22Rv1 (cell line): ENCODE measurements at regions not wholly inside any gene's neighbourhood (a gene's known extent, or its start where the extent isn't known, plus 50 kb on each side); places are given as distances from the start of the nearest gene placed in this dataset.
A peak's percentile ranks its signal among the peaks of the same experiment; 100 is the strongest.

Experiments used
- H3K27ac ChIP-seq: fragments of 450-650 bp; 2 replicates; pipeline ENCODE4 v1.5.1; 2017
- ZFX ChIP-seq: fragments of 450-650 bp; IDR thresholded peaks from 2 replicates; pipeline ENCODE4 v1.6.1; 2017; ENCODE audit warnings: antibody characterized with exemption, borderline replicate concordance
- TF ChIP-seq, protein P1 (sequence below): fragments of 450-650 bp; IDR thresholded peaks from 2 replicates; pipeline ENCODE4 v1.5.1; 2017; ENCODE audit warnings: mild to moderate bottlenecking

DNA sequence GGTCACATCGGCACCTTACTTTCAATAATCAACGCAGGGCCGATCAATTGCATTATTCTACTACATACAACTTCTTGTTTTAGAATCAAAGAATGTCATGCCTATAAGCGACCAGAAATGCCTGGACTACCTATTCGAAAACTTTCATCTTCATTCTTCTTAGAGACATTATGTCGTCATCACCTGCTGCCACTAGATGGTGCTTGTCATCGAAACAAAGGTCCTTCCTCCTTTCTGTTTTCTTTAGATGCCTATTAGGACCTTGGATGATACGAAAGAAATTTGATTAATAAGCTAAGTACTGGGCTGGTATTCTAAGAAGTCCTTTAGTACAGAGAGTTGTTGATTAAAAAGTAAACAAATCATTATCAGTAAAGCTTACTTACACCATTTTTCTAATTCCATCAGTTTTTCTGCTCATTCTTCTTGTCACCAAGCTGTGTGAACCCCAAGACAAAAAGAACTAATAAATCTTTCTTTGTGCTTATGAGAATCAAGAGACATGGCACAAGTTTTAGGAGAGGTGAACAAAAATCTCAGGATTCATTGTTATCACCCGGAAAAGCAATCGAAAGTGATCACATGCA is 154.5 kb upstream of the SLC4A4 start:
- TF ChIP-seq, protein P1, sequence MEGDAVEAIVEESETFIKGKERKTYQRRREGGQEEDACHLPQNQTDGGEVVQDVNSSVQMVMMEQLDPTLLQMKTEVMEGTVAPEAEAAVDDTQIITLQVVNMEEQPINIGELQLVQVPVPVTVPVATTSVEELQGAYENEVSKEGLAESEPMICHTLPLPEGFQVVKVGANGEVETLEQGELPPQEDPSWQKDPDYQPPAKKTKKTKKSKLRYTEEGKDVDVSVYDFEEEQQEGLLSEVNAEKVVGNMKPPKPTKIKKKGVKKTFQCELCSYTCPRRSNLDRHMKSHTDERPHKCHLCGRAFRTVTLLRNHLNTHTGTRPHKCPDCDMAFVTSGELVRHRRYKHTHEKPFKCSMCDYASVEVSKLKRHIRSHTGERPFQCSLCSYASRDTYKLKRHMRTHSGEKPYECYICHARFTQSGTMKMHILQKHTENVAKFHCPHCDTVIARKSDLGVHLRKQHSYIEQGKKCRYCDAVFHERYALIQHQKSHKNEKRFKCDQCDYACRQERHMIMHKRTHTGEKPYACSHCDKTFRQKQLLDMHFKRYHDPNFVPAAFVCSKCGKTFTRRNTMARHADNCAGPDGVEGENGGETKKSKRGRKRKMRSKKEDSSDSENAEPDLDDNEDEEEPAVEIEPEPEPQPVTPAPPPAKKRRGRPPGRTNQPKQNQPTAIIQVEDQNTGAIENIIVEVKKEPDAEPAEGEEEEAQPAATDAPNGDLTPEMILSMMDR: peak; percentile 83
- no peak for TF ChIP-seq ZFX
- H3K27ac ChIP-seq: no peak overlapping the region

DNA sequence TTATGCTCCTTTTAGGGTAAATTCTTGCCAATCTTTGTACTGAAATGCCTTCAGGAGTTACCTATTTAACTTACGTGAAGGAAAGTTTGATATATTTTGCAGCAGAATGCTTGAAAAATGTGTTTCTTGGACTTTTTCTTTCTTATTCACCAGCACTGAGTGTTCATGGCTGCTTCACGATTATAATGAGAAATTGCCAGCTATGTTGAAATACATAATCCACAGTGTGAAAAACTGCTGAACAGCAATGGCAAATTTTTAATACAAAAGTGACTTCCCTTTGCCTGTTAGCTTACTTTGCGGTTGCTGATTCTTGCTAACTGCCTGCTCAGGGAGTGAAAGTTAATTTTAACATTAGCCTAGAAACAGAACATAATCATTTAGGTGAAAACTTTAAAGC is 153.8 kb upstream of the SLC4A4 start:
- no peak overlapping the region for H3K27ac ChIP-seq
- TF ChIP-seq ZFX: no peak
- TF ChIP-seq, protein P1: no peak

DNA sequence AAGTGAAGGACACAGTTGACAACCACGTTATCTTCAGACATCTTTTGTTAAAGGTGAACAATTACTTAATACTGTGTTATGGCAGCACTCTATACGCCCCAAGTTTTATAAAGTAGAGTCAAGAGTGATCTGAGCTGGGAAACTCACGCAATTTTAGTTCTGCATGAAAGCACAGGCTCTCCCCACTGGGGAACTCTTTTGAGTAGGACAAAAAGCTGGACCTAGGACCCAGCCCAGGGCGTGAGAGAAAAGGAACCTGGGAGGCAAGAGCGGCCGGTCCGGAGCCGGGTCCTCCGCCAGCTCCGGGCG is 152.6 kb upstream of the SLC4A4 start:
- no peak for TF ChIP-seq ZFX
- TF ChIP-seq, protein P1: no peak
- H3K27ac ChIP-seq: peak overlapping the region; percentile 33; the same call in 1 of the 2 replicates

DNA sequence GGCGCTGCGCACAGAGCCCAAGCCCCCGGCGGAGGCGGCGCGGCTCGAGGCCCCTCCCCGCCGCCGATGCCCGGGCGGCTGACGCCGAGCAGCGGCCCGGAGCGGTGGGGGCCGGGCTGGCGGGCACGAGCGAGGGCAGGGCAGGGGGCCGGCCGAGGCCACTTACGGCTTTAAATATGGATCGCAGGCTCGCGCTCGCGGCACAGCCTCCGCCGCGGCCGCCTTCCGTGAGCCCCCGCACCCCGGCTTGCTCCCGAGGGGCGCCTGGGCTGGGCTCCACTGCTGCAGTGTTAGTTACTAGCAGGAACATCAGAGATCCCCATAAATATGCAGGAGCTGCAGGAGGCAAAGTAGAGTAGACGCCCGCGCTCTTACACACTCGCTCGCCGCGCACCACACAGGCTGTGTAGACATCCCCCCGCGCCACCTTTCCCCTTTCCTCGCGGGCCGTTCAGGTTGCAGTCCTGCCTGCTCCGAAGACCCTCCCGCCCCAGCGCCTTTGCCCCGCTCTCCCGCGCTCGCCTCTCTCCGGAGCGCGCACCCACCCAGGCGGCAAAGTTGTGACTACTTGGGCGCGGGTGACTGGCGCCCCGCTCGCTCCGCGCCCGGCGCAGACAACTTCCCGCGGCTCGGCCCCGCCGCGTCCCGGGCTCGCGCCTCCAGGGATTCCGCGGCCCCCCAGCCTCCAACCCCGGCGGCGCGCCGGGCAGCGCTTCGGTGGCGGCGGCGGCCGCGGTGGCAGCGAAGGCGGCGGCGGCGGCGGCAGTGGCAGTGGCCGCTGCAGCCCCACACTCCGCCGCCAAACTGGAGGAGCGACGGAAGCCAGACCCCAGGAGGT is 152.0 kb upstream of the SLC4A4 start:
- H3K27ac ChIP-seq: peak overlapping the region; percentile 33
- TF ChIP-seq, protein P1: no peak
- TF ChIP-seq ZFX: no peak

DNA sequence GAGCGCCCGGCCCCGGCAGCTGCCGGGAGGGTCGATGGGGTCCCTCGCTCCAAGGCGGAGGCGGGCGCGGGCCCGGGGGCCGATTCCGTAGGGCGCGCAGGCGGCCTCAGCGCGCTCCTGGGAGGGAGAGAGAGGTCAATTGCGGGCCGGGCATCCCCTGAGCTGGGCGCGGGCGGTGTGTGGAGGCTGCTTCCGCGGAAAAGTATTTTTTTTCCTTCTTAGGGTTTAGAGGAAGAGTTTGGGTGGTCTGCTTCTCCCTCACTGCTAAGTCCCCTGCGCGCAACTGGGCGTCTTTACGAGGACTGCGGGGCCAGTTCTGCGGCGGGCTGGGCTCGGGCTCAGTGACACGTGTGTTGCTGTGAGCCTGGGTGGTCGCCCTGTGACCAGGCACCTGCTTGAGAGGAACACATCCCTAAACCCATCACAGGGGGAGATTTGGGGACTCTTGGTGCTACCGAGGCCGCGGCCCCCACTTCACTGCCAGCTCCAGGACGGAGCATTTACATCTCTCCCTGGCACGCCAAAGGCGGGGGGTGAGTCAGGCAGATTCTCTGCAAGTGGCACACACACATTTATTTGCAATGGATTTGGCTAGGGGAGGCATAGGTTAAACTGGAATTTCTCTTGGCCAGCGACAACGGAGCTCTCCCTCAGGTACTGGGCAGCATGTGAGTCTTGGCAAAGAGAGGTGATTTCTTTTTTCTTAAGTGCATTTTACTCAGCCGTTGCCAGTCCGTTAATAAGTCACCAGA is 151.2 kb upstream of the SLC4A4 start:
- H3K27ac ChIP-seq: no peak overlapping the region
- TF ChIP-seq, protein P1: no peak
- TF ChIP-seq ZFX: no peak

DNA sequence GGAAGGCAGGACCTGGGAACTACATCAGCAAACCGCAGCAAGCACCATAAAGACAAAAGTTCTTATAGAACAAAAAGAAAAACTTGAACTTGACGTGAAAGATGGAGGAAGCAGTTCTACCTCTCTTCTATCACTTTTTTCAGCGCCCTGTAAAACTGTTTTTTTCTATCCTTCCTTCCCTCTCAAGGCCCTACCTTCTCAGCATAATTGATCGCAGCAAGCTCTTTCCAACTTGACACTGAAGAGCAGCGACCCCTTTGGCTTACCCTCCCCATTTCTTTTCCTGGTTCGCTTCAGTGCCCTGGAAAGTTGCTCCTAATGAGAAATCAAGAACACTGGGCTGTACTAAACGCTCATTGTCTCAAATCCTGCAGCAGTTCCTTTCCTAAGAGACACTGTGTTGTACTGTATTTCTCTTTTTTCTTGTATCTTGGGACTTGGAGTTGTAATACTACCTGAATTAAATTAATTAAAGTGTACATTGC is 150.6 kb upstream of the SLC4A4 start:
- no peak overlapping the region for H3K27ac ChIP-seq
- TF ChIP-seq, protein P1: no peak
- TF ChIP-seq ZFX: no peak
